ENCODE measurements at regions not wholly inside any gene's neighbourhood (a gene's known extent, or its start where the extent isn't known, plus 50 kb on each side); places are given as distances from the start of the nearest gene placed in this dataset.

- H3K4me3 Mint-ChIP-seq: no peak overlapping the region
- peaks cover 3% of the 10 kb centered on the region for H3K36me3 Mint-ChIP-seq (ENCODE audit: insufficient read depth)
- no peak overlapping the region for H3K27ac Mint-ChIP-seq
- ATAC-seq (replicated peaks): no peak
- H3K27me3 Mint-ChIP-seq: peaks cover 18 to 30% of the 10 kb centered on the region in 2 donors
- no peak for DNase-seq
- no peaks in the 10 kb centered on the region for H3K9me3 Mint-ChIP-seq
- peaks cover 7 to 10% of the 10 kb centered on the region in 2 donors for H3K4me1 Mint-ChIP-seq (ENCODE audit: low read depth in 2 of 2)
Measured at GRCh38 chr5:54900984-54901725, 84.2 kb downstream of the ESM1 start.

- DNase-seq (no peak), ATAC-seq (replicated peaks) (no peak)
- Mint-ChIP-seq H3K27ac (no peak overlapping the region), H3K36me3 (ENCODE audit: insufficient read depth) (no peaks in the 10 kb centered on the region), H3K27me3 (peaks cover 18 to 42% of the 10 kb centered on the region in 2 donors), H3K4me3 (no peak overlapping the region), H3K9me3 (no peaks in the 10 kb centered on the region), H3K4me1 (ENCODE audit: low read depth in 2 of 2) (peaks cover 2 to 6% of the 10 kb centered on the region in 2 donors)
Measured at GRCh38 chr5:54897001-54897400, 88.4 kb downstream of the ESM1 start.

- DNase-seq: no peak
- Mint-ChIP-seq H3K27me3 (peaks cover 18 to 50% of the 10 kb centered on the region in 2 donors), H3K36me3 (ENCODE audit: insufficient read depth) (no peaks in the 10 kb centered on the region), H3K4me1 (ENCODE audit: low read depth in 2 of 2) (peaks cover 2 to 6% of the 10 kb centered on the region in 2 donors), H3K9me3 (no peaks in the 10 kb centered on the region), H3K27ac (peak overlapping the region; percentile 11 to 22), H3K4me3 (peak overlapping the region; percentile 32 to 62)
- no peak for ATAC-seq (replicated peaks)
Measured at GRCh38 chr5:54895816-54896341, 89.5 kb downstream of the ESM1 start.

- H3K9me3 Mint-ChIP-seq: no peaks in the 10 kb centered on the region
- DNase-seq (no peak), ATAC-seq (replicated peaks) (no peak)
- H3K27me3 Mint-ChIP-seq: peaks cover 18 to 56% of the 10 kb centered on the region in 2 donors
- no peaks in the 10 kb centered on the region for H3K36me3 Mint-ChIP-seq (ENCODE audit: insufficient read depth)
- H3K4me1 Mint-ChIP-seq (ENCODE audit: low read depth in 2 of 2): peaks cover 2 to 6% of the 10 kb centered on the region in 2 donors
- H3K27ac Mint-ChIP-seq: peak overlapping the region; percentile 11 to 22
- peak overlapping the region; percentile 32 to 62 for H3K4me3 Mint-ChIP-seq
Measured at GRCh38 chr5:54894957-54895815, 90.2 kb downstream of the ESM1 start.

- ATAC-seq (replicated peaks): no peak
- Mint-ChIP-seq H3K9me3 (no peaks in the 10 kb centered on the region), H3K4me3 (no peak overlapping the region), H3K27me3 (peaks cover 17 to 72% of the 10 kb centered on the region in 2 donors), H3K27ac (no peak overlapping the region), H3K4me1 (ENCODE audit: low read depth in 2 of 2) (peaks cover 0 to 4% of the 10 kb centered on the region in 2 donors), H3K36me3 (ENCODE audit: insufficient read depth) (no peaks in the 10 kb centered on the region)
- no peak for DNase-seq
Measured at GRCh38 chr5:54889826-54890225, 95.6 kb downstream of the ESM1 start.

GRCh38 chr5:54887663-54888062 is 97.7 kb downstream of the ESM1 start:
- ATAC-seq (replicated peaks) (no peak), DNase-seq (no peak)
- Mint-ChIP-seq H3K4me3 (no peak overlapping the region), H3K27ac (no peak overlapping the region), H3K9me3 (no peaks in the 10 kb centered on the region), H3K36me3 (ENCODE audit: insufficient read depth) (no peaks in the 10 kb centered on the region), H3K27me3 (peaks cover 36 to 88% of the 10 kb centered on the region in 2 donors), H3K4me1 (ENCODE audit: low read depth in 2 of 2) (peaks cover 6 to 9% of the 10 kb centered on the region in 2 donors)

- ATAC-seq (replicated peaks): no peak
Measured at GRCh38 chr5:54886866-54887265, 98.5 kb downstream of the ESM1 start.

GRCh38 chr5:54885636-54886035 is 99.8 kb downstream of the ESM1 start:
- DNase-seq: no peak
- peaks cover 11 to 17% of the 10 kb centered on the region in 2 donors for H3K4me1 Mint-ChIP-seq (ENCODE audit: low read depth in 2 of 2)
- peaks cover 1% of the 10 kb centered on the region for H3K36me3 Mint-ChIP-seq (ENCODE audit: insufficient read depth)
- no peak for ATAC-seq (replicated peaks)
- H3K27ac Mint-ChIP-seq: no peak overlapping the region
- peaks cover 45 to 85% of the 10 kb centered on the region in 2 donors for H3K27me3 Mint-ChIP-seq
- H3K9me3 Mint-ChIP-seq: no peaks in the 10 kb centered on the region
- H3K4me3 Mint-ChIP-seq: no peak overlapping the region

More at GRCh38 chr5:54886866-54887265, 98.5 kb downstream of the ESM1 start:
- Mint-ChIP-seq H3K4me1 (ENCODE audit: low read depth in 2 of 2) (peaks cover 7 to 12% of the 10 kb centered on the region in 2 donors), H3K36me3 (ENCODE audit: insufficient read depth) (no peaks in the 10 kb centered on the region), H3K27ac (no peak overlapping the region), H3K4me3 (no peak overlapping the region), H3K9me3 (no peaks in the 10 kb centered on the region), H3K27me3 (peaks cover 44 to 90% of the 10 kb centered on the region in 2 donors)
- DNase-seq: no peak

- no peaks in the 10 kb centered on the region for H3K9me3 Mint-ChIP-seq
- peak overlapping the region in 1 of 2 donors; percentile 53 for H3K4me3 Mint-ChIP-seq
- H3K27ac Mint-ChIP-seq: no peak overlapping the region
- no peak for DNase-seq
- H3K36me3 Mint-ChIP-seq (ENCODE audit: insufficient read depth): peaks cover 4% of the 10 kb centered on the region
- no peak for ATAC-seq (replicated peaks)
- peaks cover 11 to 14% of the 10 kb centered on the region in 2 donors for H3K4me1 Mint-ChIP-seq (ENCODE audit: low read depth in 2 of 2)
- H3K27me3 Mint-ChIP-seq: peaks cover 45 to 80% of the 10 kb centered on the region in 2 donors
Measured at GRCh38 chr5:54884195-54884536, 101.2 kb downstream of the ESM1 start.

GRCh38 chr5:54883374-54884194 is 101.8 kb downstream of the ESM1 start:
- DNase-seq (no peak), ATAC-seq (replicated peaks) (peak; percentile 35)
- peak overlapping the region; percentile 68 to 81 for H3K4me3 Mint-ChIP-seq
- H3K27ac Mint-ChIP-seq: peak overlapping the region in 1 of 2 donors; percentile 6
- H3K27me3 Mint-ChIP-seq: peaks cover 45 to 79% of the 10 kb centered on the region in 2 donors
- H3K4me1 Mint-ChIP-seq (ENCODE audit: low read depth in 2 of 2): peaks cover 11 to 14% of the 10 kb centered on the region in 2 donors
- peaks cover 4% of the 10 kb centered on the region for H3K36me3 Mint-ChIP-seq (ENCODE audit: insufficient read depth)
- H3K9me3 Mint-ChIP-seq: no peaks in the 10 kb centered on the region

GRCh38 chr5:54882841-54883240 is 102.6 kb downstream of the ESM1 start:
- Mint-ChIP-seq H3K9me3 (no peaks in the 10 kb centered on the region), H3K27me3 (peaks cover 45 to 72% of the 10 kb centered on the region in 2 donors), H3K36me3 (ENCODE audit: insufficient read depth) (peaks cover 4% of the 10 kb centered on the region), H3K4me1 (ENCODE audit: low read depth in 2 of 2) (peaks cover 11 to 14% of the 10 kb centered on the region in 2 donors), H3K4me3 (peak overlapping the region; percentile 68 to 81), H3K27ac (no peak overlapping the region)
- no peak for ATAC-seq (replicated peaks)
- DNase-seq: no peak

GRCh38 chr5:54882101-54882500 is 103.3 kb downstream of the ESM1 start:
- H3K27ac Mint-ChIP-seq: peak overlapping the region in 1 of 2 donors; percentile 11
- DNase-seq (no peak), ATAC-seq (replicated peaks) (no peak)
- peaks cover 4% of the 10 kb centered on the region for H3K36me3 Mint-ChIP-seq (ENCODE audit: insufficient read depth)
- no peaks in the 10 kb centered on the region for H3K9me3 Mint-ChIP-seq
- H3K4me3 Mint-ChIP-seq: no peak overlapping the region
- H3K4me1 Mint-ChIP-seq (ENCODE audit: low read depth in 2 of 2): peaks cover 11 to 14% of the 10 kb centered on the region in 2 donors
- peaks cover 45 to 69% of the 10 kb centered on the region in 2 donors for H3K27me3 Mint-ChIP-seq
